DMS114 treated with DMSO at 0.1 percent for 48 hours (cell line): ENCODE measurements at regions not wholly inside any gene's neighbourhood (a gene's known extent, or its start where the extent isn't known, plus 50 kb on each side); places are given as distances from the start of the nearest gene placed in this dataset.

Source experiments
- DNase-seq: peaks from one replicate; lab custom pipeline; 2025; ENCODE audit not compliant: unreplicated experiment; lab: John Stamatoyannopoulos, UW

- DNase-seq: no peak
Observed at GRCh38 chr22:47279337-47279736, 516.9 kb downstream of the TBC1D22A start.

- no peak for DNase-seq
Observed at GRCh38 chr22:47278655-47279054, 516.2 kb downstream of the TBC1D22A start.

GRCh38 chr22:47277531-47277930 is 515.1 kb downstream of the TBC1D22A start:
- DNase-seq: no peak

- DNase-seq: no peak
Observed at GRCh38 chr22:47276991-47277390, 514.5 kb downstream of the TBC1D22A start.

- no peak for DNase-seq
Observed at GRCh38 chr22:47276450-47276820, 514.0 kb downstream of the TBC1D22A start.

- DNase-seq: no peak
Observed at GRCh38 chr22:47275605-47276449, 513.4 kb downstream of the TBC1D22A start.

- DNase-seq: no peak
Observed at GRCh38 chr22:47274196-47274595, 511.7 kb downstream of the TBC1D22A start.

GRCh38 chr22:47270463-47271135 is 508.1 kb downstream of the TBC1D22A start:
- no peak for DNase-seq

- DNase-seq: no peak
Observed at GRCh38 chr22:47269516-47270088, 507.2 kb downstream of the TBC1D22A start.

GRCh38 chr22:47267513-47268282 is 505.2 kb downstream of the TBC1D22A start:
- no peak for DNase-seq

- DNase-seq: no peak
Observed at GRCh38 chr22:47266329-47266728, 503.9 kb downstream of the TBC1D22A start.

GRCh38 chr22:47260551-47260950 is 498.1 kb downstream of the TBC1D22A start:
- no peak for DNase-seq

- DNase-seq: no peak
Observed at GRCh38 chr22:47259990-47260389, 497.5 kb downstream of the TBC1D22A start.

- no peak for DNase-seq
Observed at GRCh38 chr22:47259049-47259448, 496.6 kb downstream of the TBC1D22A start.

- DNase-seq: no peak
Observed at GRCh38 chr22:47257976-47258375, 495.5 kb downstream of the TBC1D22A start.

- no peak for DNase-seq
Observed at GRCh38 chr22:47257566-47257965, 495.1 kb downstream of the TBC1D22A start.

- no peak for DNase-seq
Observed at GRCh38 chr22:47251911-47252310, 489.5 kb downstream of the TBC1D22A start.

- no peak for DNase-seq
Observed at GRCh38 chr22:47250995-47251765, 488.7 kb downstream of the TBC1D22A start.

GRCh38 chr22:47249370-47249928 is 487.0 kb downstream of the TBC1D22A start:
- no peak for DNase-seq

- no peak for DNase-seq
Observed at GRCh38 chr22:47248925-47249324, 486.5 kb downstream of the TBC1D22A start.
